Middle frontal gyrus (tissue), 1 donor: ENCODE measurements at regions not wholly inside any gene's neighbourhood (a gene's known extent, or its start where the extent isn't known, plus 50 kb on each side); places are given as distances from the start of the nearest gene placed in this dataset.

Source experiments
- DNase-seq: peaks from one replicate; pipeline ENCODE4 v3.0.0-alpha.2; 2015; ENCODE audit warnings: low spot score; ENCODE audit errors: extremely low spot score

- DNase-seq, result no peak
Measured at GRCh38 chr11:109096266-109096665, 325.7 kb upstream of the C11orf87 start.

DNA sequence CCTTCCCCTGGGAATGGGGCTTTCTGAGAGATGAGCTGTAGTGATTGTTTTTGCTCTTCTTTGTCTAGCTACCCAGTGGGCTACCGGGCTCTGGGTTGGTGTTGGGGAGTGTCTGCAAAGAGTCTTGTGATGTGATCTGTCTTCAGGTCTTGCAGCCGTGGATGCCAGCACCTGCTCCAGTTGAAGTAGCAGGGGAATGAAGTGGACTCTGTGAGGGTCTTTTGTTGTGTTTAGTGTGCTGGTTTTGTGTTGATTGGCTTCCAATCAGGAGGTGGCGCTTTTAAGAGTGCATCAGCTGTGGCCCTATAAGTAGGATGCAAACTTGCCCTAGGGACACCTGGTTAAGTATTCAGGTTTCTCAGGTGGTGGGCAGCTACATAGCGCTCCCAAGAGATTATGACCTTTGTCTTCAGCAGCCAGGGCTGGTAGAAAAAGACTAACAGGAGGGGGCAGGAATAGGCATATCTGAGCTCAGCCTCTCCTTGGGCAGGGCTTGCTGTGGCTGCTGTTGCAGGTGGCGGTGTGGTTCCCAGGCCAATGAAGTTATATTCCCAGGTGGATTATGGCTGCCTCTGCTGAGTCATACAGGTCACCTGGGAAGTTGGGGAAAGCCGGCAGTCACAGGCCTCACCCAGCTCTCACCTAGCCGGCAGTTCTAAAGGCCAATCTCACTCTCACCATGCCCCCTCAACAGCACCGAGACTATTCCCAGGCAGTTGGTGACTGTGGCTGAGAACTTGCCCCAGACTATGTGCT lies 315.7 kb upstream of the C11orf87 start:
- no peak for DNase-seq

DNA sequence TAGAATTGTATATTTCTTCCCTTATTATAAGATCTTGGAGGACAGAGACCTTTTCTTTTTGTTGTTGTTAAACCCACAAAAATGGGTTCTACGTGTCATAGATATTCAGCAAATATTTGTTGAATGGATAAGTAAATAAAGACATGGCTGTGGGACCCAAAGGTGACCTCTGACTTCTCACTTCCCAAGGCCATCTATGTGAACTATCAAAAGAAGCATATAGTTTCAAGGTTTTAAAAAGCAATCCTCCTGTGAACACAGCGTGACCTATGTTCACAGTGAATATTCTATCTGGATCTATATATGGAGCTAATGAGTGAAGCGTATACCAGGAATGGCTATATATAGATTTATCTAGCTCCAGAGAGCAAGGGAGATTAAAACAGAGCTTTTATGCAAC lies 312.8 kb upstream of the C11orf87 start:
- DNase-seq, result no peak

DNA sequence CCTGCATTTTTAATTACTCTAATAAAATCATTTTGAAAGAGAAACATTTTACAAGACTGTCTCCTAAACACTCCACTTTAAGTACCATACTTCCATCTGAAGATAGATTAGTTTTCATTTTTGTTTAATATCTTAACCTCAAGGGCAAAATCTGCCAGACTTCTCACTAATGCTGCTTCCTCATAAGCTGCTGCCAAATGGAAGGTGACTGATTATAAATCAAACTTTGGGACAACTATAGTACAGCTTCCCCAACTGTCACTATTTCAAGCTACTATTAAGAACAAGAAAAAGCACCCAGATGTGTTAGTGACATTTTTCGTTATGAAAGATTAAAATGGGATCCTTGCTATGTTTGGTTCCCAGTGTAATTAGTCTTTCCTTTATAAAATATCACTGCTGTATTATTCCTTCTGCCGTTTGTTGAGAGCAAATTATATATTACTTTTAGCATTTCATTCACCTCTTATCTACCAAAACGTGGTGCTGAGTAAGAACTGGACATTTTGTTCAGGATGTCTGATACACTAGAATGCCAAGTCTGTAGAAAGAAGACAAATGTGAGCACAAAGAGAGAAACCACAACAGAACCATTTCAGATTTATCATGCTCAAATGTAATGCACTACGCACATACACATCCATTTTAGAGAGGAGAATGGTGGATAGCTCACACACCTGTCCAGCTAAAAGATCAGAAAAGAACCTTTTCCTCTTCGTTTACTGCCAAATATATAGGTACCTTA lies 312.2 kb upstream of the C11orf87 start:
- no peak for DNase-seq

DNA sequence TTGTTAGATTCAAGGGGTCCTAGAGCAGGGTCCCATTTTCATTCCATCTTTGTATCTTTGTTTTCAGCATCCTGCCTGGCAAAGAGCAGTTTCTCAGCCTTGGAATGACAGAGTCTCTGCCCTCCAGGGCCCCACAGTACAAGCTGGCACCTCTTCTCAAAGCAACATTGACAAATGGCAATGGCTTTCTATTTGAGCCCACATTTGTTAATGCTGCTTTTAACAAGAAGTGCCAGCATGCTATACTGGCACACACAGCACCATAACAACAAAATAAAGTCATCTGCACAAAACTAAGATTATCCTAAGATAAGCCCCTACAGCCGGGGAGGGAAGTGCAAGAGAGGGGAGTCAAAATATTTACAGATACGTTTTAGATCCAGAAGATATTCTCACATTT lies 309.7 kb upstream of the C11orf87 start:
- no peak for DNase-seq

- no peak for DNase-seq
Measured at GRCh38 chr11:109112821-109113280, 309.1 kb upstream of the C11orf87 start.

GRCh38 chr11:109120341-109120740 lies 301.6 kb upstream of the C11orf87 start:
- DNase-seq, result no peak

DNA sequence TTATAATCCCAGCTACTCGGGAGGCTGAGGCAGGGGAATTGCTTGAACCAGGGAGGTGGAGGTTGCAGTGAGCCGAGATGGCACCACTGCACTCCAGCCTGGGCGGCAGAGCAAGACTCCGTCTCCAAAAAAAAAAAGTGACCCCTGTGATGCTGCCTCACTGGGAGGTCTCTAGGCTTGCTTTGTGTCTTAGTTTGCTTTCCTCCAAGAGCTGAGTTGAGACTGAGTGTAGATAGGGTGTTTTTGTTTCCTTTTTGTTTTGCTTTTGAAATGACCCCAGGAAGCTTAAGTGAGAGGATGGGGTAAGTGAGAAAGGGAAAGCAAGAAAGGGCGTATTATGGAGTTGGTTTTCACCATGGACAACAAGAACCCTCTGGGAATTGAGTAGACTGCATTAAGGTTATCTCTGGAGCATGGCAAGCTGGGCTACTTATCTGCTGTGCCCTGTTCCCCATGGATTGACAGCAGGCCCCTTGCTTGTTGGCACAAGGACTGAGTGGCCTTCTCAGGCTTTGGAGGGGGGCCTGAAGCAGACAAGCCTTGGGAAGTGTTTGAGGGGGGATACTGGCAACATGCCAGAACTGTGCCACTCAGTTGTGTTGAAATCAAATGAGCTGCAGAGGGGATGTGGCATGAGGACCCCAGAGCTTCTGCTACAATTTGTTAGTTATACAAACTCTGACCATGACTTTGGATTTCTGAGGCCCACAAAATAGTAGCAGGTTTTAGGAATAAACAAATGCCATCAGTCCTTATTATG lies 300.6 kb upstream of the C11orf87 start:
- no peak for DNase-seq

DNA sequence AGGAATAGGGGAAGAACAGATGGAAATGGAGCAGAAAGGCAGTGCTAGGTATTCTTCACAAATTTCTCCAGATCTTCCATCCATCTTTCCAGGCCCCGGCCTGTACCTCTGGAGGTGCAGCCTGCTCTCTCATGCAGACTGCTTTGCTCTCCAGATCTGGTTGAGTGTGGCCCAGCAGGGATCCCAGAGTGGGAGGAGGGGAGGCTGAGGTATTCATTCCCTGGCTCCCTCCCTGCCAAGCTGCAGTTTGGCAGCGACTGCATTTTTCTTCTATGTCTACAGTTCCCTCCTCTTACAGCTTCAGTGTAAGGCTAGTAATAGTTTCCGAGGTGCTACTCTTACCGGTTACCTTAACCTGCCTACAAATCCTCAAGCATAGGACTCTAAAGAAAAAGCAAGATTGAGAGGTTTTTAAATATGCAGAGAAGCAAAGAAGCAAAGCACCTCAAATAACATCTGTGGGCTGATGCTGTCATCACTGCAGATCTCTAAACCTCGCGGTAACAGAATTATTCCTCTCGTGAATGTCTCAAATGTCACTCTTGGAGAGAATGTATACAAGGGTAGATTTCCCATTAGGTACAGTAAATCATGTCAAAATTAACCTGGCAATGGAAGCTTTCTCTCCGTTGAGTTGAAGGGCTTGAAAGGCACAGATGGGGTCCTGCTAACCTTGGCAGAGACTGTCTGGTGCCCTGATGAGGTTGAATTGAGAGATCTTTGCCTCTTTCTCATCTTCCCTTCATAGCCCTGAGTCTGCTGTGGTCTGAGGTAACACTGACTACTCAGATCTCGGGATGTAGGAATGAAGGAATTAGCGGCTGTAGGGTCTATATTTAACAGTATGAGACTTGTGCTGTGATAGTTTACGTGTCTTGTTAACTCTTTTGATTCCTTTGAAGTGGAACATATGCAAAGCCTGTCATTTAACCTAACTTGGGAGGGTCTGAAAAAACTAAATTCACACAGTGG lies 297.9 kb upstream of the C11orf87 start:
- no peak for DNase-seq

- DNase-seq, result no peak
Measured at GRCh38 chr11:109130910-109131309, 291.1 kb upstream of the C11orf87 start.

- DNase-seq, result no peak
Measured at GRCh38 chr11:109132539-109132938, 289.5 kb upstream of the C11orf87 start.

- no peak for DNase-seq
Measured at GRCh38 chr11:109133159-109133558, 288.8 kb upstream of the C11orf87 start.

DNA sequence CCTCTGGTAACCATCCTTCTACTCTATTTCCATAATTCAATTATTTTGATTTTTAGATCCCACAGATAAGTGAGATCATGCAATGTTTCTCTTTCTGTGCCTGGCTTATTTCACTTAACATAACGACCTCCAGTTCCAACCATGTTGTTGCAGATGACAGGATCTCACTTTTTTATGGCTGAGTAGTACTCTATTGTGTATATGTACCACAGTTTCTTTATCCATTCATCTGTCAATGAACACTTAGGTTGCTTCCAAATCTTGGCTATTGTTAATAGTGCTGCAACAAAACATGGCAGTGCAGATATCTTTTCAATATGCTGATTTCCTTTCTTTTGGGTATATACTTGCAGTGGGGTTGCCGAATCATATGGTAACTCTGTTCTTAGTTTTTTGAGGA lies 286.4 kb upstream of the C11orf87 start:
- DNase-seq, result no peak

DNA sequence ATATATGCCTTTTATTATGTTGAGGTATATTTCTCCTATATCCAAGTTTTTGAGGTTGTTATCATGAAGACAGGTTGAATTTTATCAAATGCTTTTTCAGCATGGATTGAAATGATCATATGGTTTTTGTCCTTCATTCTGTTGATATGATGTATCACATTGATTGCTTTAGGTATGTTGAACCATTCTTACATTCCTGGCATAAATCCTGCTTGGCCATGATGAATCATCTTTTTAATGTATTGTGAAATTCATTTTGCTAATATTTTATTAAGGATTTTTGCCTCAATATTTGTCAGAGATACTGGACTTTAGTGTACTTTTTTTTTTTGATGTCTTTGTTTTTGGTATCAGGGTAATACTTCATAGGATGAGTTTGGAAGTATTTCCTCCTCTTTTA lies 283.8 kb upstream of the C11orf87 start:
- DNase-seq, result no peak

- no peak for DNase-seq
Measured at GRCh38 chr11:109140426-109140825, 281.6 kb upstream of the C11orf87 start.

DNA sequence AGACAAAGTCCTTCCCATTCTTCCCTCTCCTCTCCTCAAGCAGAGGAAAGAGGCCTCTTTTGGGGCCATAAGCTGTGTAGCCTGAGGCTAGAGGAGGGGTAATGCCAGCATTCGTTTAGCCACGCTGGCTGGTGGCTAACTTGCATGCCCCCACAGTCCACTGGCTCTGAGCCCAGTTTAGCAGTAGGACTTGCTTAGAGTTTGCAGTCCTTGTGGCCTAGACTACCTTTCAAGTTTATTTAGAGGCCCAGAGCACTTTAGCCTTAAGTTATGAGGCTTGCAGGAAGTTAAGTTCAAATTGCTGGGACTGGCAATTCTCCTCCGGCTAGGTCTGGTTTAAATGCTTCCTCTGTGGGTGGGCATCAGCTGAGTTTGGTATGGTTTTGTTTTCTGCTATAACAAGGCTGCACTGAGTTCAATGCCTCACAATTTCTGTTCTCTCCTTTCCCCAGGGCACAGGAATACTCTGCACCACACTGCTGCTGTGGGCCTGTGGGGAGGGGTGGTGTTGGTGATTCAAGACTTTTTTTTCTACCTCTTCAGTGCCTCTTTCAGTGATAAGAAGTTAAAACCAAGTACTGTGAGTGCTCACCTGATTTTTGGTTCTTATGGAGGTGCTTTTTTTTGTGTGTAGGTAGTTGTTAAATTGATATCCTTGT lies 281.0 kb upstream of the C11orf87 start:
- no peak for DNase-seq

DNA sequence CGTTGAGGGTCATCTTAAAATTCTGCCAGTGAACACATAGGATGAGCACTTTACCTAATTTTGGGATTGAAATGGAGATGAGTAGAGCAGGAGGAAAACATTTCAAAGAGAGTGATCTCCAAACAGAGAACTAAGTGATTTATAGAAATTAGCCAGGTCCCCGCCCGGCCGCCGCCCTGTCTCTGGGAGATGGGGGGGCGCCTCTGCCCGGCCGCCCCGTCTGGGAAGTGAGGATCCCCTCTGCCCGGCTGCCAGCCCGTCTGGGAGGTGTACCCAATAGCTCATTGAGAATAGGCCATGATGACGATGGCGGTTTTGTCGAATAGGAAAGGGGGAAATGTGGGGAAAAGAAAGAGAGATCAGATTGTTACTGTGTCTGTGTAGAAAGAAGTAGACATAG lies 276.7 kb upstream of the C11orf87 start:
- DNase-seq, result no peak

- no peak for DNase-seq
Measured at GRCh38 chr11:109147726-109148125, 274.3 kb upstream of the C11orf87 start.

- DNase-seq, result no peak
Measured at GRCh38 chr11:109148669-109149068, 273.3 kb upstream of the C11orf87 start.

DNA sequence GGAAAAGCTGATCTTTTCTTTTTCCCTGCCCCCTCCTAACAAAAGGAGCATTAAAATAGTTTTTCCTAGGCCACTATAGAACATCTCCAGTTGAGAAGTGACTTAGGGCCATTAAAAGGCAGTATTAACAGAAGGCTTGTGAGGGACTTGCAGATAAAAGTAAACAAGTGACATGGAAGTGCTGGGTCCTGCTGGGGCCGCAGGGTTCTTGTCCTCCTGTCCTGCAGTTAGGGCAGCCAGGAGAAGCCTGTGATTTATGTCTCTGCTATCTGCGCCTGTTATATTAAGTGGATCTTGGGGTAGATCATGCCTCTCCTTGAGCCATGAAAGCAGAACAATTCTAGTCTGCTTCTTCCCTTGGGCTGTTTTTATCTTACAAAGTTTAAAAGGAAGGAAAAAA lies 271.4 kb upstream of the C11orf87 start:
- no peak for DNase-seq
